Osteoblast (primary cell): ENCODE measurements at regions not wholly inside any gene's neighbourhood (a gene's known extent, or its start where the extent isn't known, plus 50 kb on each side); places are given as distances from the start of the nearest gene placed in this dataset.
"Not testable (repeated sequence)": the region's sequence is repeated elsewhere in the genome, so short reads cannot be mapped to it uniquely, and the experiment has no call there.

Experiments
- DNase-seq: peaks from one replicate; pipeline ENCODE4 v3.0.0; 2011; ENCODE audit warnings: low spot score, mixed read lengths; ENCODE audit not compliant: insufficient read length; ENCODE audit errors: missing footprints
- H2AFZ ChIP-seq: 2 replicates; pipeline ENCODE4 v1.6.0; 2011; ENCODE audit warnings: mild to moderate bottlenecking, low read length
- H3K27ac ChIP-seq: 2 replicates; pipeline ENCODE4 v1.5.1; 2011; ENCODE audit warnings: mild to moderate bottlenecking, low read depth, low read length, moderate library complexity
- H3K27me3 ChIP-seq: 2 replicates; pipeline ENCODE4 v1.6.0; 2012; ENCODE audit warnings: mild to moderate bottlenecking, control low read depth, inconsistent platforms, low read length, moderate library complexity; ENCODE audit not compliant: insufficient read depth
- H3K36me3 ChIP-seq: 2 replicates; pipeline ENCODE4 v1.5.1; 2011; ENCODE audit warnings: mild to moderate bottlenecking, low read length, control low read depth, moderate library complexity; ENCODE audit not compliant: insufficient read depth
- H3K4me1 ChIP-seq: 2 replicates; pipeline ENCODE4 v1.5.1; 2011; ENCODE audit warnings: mild to moderate bottlenecking, low read length, control low read depth, moderate library complexity; ENCODE audit not compliant: insufficient read depth
- H3K4me2 ChIP-seq: 2 replicates; pipeline ENCODE4 v1.6.0; 2011; ENCODE audit warnings: mild to moderate bottlenecking, low read length; ENCODE audit not compliant: insufficient read depth
- H3K4me3 ChIP-seq: fragments of 200-600 bp; sonication (generic); 3 replicates; pipeline ENCODE4 v1.5.1; 2012; ENCODE audit warnings: mild to moderate bottlenecking, low read length, inconsistent platforms; ENCODE audit not compliant: insufficient read depth
- H3K79me2 ChIP-seq: 2 replicates; pipeline ENCODE4 v1.6.0; 2012; ENCODE audit warnings: mild to moderate bottlenecking, low read length, control low read depth, inconsistent platforms; ENCODE audit not compliant: insufficient read depth
- H3K9me3 ChIP-seq: 2 replicates; pipeline ENCODE4 v1.5.1; 2011; ENCODE audit warnings: low read depth, low read length, control low read depth
- H4K20me1 ChIP-seq: 2 replicates; pipeline ENCODE4 v1.6.0; 2012; ENCODE audit warnings: mild to moderate bottlenecking, low read length, control low read depth; ENCODE audit not compliant: insufficient read depth
- CTCF ChIP-seq: IDR thresholded peaks from 2 replicates; pipeline ENCODE4 v1.5.1; 2011; ENCODE audit warnings: mild to moderate bottlenecking, low read depth, low read length, moderate library complexity; ENCODE audit errors: extremely low read depth

- Histone ChIP-seq H3K27ac (no peak overlapping the region), H2AFZ (no peak overlapping the region)
- TF ChIP-seq CTCF = no peak
Measured at GRCh38 chr6:156674197-156674596, 103.0 kb upstream of the ARID1B start.

GRCh38 chr6:156670097-156670496 lies 107.1 kb upstream of the ARID1B start:
- not testable (repeated sequence) for H3K9me3 ChIP-seq

More at GRCh38 chr6:156674197-156674596, 103.0 kb upstream of the ARID1B start:
- no peaks in the 10 kb centered on the region for H3K9me3 ChIP-seq
- H4K20me1 ChIP-seq = no peaks in the 10 kb centered on the region
- H3K27me3 ChIP-seq = no peaks in the 10 kb centered on the region
- no peak overlapping the region for H3K4me2 ChIP-seq
- no peak for DNase-seq
- H3K36me3 ChIP-seq = no peaks in the 10 kb centered on the region
- no peaks in the 10 kb centered on the region for H3K4me1 ChIP-seq
- no peaks in the 10 kb centered on the region for H3K79me2 ChIP-seq
- no peak overlapping the region for H3K4me3 ChIP-seq

GRCh38 chr6:156662025-156662445 lies 115.1 kb upstream of the ARID1B start:
- Histone ChIP-seq H3K4me3 (no peak overlapping the region), H3K36me3 (no peaks in the 10 kb centered on the region), H2AFZ (no peak overlapping the region), H3K9me3 (no peaks in the 10 kb centered on the region), H4K20me1 (no peaks in the 10 kb centered on the region), H3K4me2 (no peak overlapping the region), H3K79me2 (no peaks in the 10 kb centered on the region), H3K27ac (no peak overlapping the region), H3K27me3 (no peaks in the 10 kb centered on the region), H3K4me1 (peaks cover 20% of the 10 kb centered on the region)
- DNase-seq = no peak
- peak; percentile 17 for TF ChIP-seq CTCF

More at GRCh38 chr6:156670097-156670496, 107.1 kb upstream of the ARID1B start:
- not testable (repeated sequence) for H3K4me3 ChIP-seq, H3K4me1 ChIP-seq, DNase-seq, H3K36me3 ChIP-seq, H2AFZ ChIP-seq, H3K79me2 ChIP-seq, H4K20me1 ChIP-seq, H3K27me3 ChIP-seq, H3K4me2 ChIP-seq, H3K27ac ChIP-seq

- DNase-seq = no peak
- H4K20me1 ChIP-seq = no peaks in the 10 kb centered on the region
- H3K9me3 ChIP-seq = no peaks in the 10 kb centered on the region
Measured at GRCh38 chr6:156660389-156660788, 116.8 kb upstream of the ARID1B start.

More at GRCh38 chr6:156660389-156660788, 116.8 kb upstream of the ARID1B start:
- Histone ChIP-seq H3K4me1 (peaks cover 20% of the 10 kb centered on the region), H2AFZ (no peak overlapping the region), H3K36me3 (no peaks in the 10 kb centered on the region), H3K79me2 (no peaks in the 10 kb centered on the region), H3K4me2 (no peak overlapping the region), H3K4me3 (no peak overlapping the region), H3K27me3 (no peaks in the 10 kb centered on the region), H3K27ac (no peak overlapping the region)
- no peak for TF ChIP-seq CTCF
